Central memory CD4-positive, alpha-beta T cell (primary cell): ENCODE measurements at regions not wholly inside any gene's neighbourhood (a gene's known extent, or its start where the extent isn't known, plus 50 kb on each side); places are given as distances from the start of the nearest gene placed in this dataset.

Experiments
- DNase-seq: peaks from one replicate; pipeline ENCODE4 v3.0.0; 2022

DNA sequence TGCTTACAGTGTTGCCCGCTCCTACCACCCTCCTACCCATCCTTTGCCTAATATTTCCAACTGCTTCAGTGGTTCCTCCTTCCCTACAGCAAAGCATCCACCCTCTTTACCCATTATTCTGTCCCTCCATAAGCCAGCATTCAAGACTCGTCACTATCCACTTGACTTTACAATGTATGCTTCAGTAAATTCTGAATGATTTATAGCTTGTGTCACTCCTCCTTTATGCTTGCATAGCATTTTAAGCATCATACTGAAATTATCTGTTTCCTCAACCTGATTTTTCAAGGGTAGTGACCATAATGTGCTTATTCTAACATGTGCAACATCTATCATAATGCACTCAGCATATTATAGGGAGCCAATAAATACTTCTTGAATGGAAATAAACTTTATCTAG is 365.5 kb downstream of the RAB28 start:
- no peak for DNase-seq

- DNase-seq = no peak
Measured at GRCh38 chr4:13117185-13117584, 367.0 kb downstream of the RAB28 start.

- DNase-seq = no peak
Measured at GRCh38 chr4:13112030-13112429, 372.1 kb downstream of the RAB28 start.

DNA sequence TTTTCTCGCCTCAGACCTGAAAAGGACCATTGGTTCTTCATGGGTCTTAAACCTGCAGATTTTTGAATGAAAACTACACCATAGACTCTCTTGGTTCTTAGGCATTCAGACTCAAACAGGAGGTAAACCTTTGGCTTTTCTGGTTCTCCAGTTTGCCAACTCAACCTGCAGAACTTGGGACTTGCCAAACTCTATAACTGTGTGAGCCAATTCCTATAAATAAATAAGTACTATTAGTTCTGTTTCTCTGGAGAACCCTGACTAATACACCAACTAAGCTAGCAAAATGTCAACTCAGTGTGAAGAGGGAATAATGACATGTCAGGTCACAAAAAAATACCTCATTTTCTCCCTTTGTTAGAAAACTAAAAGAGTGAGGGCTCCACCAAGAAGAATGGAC is 374.6 kb downstream of the RAB28 start:
- DNase-seq = no peak

DNA sequence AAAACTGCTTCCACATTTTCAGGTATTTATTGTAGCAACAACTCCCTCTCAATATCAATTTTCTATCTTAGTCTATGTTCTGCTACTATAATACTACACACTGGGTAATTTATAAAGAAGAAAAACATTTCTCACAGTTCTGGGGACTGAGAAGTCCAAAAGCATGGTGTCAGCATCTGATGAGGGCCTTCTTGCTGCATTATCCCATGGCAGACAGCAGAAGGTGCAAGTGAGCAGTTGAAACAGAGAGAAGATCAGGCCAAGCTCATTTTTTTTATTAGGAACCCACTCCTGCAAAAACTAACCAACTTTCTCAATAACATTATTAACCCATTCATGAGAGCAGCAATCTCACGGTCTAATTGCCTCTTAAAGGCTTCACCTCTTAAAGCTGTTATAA is 376.0 kb downstream of the RAB28 start:
- no peak for DNase-seq

GRCh38 chr4:13103382-13104015 is 380.6 kb downstream of the RAB28 start:
- DNase-seq = no peak

GRCh38 chr4:13102092-13102742 is 381.9 kb downstream of the RAB28 start:
- DNase-seq = no peak

DNA sequence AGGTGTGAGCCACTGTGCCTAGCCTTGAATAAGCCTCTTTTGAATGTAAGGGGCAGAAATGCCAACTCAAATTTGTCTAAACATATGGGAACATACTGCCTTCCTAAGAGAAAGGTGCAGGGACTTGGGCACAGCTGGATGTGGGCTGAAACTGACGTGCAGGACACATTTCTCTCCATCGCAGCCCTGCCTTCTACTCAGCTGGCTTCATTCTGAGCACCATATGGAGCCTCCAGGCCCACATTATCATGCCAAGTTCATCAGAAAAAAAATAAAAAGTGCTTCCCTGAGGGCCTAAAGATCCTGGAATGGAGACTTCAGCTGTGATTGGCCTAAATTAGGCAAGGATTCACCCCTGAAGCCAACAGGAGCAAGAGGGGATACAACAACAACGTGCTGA is 386.2 kb downstream of the RAB28 start:
- DNase-seq = no peak

DNA sequence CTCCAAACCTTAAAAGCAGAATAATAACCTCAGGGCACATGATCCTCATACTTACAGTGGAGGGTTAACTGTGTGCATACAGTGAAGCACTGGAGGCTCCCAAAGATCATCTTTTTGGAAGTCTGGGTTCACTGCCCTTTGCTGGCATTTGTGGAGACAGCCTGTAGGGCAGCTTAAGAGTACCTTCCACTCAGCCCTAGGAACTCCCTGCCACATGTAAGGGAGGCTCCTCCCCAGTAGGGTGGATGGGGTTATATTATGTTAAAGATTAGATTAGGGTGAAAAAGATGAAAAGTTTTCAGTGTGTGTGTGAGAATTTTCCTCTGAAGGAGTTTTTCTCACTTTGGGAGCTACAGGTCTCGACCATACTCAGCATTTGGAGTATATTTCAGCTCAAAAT is 388.4 kb downstream of the RAB28 start:
- DNase-seq = no peak

GRCh38 chr4:13093170-13093569 is 391.0 kb downstream of the RAB28 start:
- no peak for DNase-seq

DNA sequence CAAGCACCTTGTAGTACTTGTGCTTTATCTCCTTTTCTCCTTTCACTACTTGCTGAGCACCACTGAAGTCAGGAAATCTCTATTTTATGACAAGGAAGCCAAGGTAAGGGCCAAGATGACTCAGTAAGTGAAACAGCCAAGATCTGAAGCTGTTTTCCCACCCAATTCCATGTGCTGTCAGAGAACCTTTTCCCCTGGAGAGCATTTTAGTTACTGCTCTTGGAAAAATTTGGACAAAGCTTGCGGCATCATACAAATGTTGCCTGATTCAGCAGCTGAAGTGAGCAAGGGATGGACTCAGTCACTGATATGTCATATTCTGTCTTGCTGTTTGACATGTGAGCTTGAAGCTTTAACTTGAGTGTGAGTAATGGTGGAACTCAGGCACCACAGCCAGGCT is 391.4 kb downstream of the RAB28 start:
- no peak for DNase-seq

GRCh38 chr4:13089659-13089998 is 394.5 kb downstream of the RAB28 start:
- DNase-seq = no peak

DNA sequence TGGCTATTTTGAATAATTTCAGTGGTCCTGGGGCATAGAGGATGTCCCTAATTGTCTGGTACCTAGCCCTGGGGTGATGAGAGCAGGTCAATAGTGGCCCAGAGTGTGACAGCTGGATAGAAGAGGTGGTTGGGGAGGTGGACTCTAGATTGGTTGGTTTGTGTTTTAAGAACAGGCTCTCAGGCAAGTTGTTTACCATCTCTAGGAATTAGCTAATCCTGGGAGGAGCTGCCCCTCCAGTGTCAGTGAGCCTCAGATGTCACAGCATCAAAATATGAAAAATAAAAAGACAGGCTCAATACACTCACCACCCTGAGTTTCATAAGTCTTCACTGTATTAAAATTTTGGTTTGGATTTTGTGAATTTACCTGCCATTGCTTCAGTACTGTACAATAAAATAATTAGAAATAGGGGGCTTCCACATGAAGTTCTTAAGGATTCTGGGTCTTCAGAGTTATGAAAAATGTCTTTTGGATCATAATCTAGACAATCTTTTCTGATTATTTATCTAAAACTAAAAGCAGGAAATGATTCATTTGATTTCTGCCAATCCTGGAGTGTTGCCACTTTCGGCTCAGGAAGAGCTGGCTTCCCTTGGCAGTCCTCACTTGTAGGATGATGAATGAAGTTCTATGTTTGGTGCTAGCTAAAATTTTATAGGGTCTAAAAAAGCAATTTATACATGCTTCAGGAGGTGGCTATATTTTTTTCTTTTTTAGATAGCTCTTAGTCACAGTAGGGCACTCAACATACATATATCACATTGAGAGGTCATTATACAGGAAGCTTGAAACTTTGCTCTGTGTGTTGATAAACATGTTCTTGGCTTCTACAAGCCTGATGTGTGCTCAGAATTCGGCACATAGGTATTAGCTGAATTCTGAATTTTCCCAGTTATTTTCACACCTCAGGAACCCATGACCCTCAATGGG is 395.1 kb downstream of the RAB28 start:
- DNase-seq = no peak

GRCh38 chr4:13087041-13087440 is 397.1 kb downstream of the RAB28 start:
- no peak for DNase-seq

DNA sequence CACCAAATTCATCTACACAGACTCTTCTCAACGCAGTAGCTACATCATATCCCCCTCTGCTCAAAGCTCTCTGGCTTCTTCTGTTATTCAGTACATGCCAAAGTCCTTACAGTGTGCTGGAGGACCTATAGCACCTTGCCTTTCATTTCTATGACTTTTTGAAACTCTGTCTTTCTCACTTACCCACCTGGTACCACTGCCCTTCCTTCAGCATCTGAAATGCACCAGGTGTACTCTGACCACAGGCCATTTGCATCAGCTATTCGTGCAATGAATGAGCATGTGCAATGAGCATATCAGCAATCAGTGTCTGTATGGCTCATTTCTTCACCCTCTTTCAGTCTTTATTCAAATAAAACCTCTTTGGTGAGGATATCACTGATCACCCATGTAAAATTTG is 399.9 kb downstream of the RAB28 start:
- no peak for DNase-seq

DNA sequence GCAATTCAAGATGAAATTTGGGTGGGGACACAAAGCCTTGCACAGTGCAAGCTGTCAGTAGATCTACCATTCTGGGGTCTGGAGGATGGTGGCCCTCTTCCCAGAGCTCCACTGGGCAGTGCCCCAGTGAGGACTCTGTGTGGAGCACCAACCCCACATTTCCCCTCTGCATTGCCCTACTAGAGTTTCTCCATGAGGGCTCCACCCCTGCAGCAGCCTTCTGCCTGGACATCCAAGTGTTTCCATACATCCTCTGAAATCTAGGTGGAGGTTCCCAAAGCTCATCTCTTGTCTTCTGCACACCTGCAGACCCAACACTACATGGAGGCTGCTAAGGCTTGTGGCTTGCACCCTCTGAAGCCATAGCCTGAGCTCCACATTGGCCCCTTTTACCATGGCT is 402.3 kb downstream of the RAB28 start:
- DNase-seq = no peak

DNA sequence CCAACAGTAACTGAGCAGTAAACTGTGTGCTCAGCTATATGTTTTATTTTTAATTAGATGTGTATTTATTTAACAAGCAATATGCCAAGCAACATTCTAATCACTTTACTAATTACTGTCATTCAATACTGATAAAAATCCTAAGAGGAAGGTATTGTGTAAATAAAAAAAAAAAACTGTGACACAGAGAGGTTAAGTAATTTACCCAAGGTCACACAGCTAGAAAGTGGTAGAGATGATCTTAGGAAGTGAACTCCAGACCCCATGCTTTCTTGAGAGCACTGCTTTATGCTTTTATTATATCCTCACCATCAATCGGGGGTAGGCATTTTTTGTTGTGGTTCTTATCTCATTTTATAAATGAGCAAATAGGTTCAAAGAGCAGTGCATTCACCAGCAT is 417.1 kb downstream of the RAB28 start:
- DNase-seq = no peak

DNA sequence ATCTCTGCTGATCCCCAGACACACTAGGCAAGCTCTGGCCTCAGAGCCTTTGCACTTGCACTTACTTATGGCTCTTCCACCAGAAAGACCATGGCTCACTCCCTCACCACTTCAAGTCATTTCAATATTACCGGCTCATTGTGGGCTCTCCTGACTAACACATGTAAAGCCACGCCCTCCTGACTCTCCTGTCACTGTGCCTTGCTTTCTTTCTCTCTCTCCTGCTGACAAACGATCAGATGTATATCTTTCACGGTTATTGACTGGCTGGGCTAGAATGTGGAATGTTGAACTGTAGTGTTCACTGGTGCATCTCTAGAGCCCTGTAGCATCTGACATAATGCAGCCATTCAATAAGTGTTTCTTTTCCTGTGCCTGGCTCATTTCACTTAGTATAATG is 425.1 kb downstream of the RAB28 start:
- DNase-seq = no peak

GRCh38 chr4:13056630-13057189 is 427.4 kb downstream of the RAB28 start:
- no peak for DNase-seq

DNA sequence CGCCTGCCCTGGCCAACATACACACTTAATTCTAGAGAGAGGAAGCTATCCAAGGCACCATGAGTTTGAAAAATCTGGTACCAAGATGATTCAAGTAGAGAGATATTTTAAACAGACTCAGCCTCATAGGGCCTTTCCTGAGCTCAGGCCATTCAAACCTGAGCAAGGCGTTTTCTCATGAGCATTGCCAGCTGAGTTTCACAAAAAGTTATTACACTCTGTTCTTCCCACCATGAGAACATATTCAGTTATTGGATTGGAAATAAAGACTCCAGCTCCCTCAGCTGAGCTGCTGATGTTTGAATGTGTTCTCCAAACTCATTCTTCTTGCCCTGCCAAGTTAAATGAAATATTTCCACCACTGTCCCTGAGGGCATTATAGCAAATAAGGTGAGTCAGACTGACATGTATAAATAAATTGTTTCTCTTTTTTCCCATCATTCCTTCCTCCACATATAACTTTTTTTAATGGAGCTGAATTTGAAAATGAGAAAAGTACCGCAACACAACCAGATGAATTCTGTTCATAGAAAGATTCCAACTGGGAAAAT is 429.6 kb downstream of the RAB28 start:
- DNase-seq = no peak

GRCh38 chr4:13047591-13047990 is 436.5 kb downstream of the RAB28 start:
- DNase-seq = no peak

DNA sequence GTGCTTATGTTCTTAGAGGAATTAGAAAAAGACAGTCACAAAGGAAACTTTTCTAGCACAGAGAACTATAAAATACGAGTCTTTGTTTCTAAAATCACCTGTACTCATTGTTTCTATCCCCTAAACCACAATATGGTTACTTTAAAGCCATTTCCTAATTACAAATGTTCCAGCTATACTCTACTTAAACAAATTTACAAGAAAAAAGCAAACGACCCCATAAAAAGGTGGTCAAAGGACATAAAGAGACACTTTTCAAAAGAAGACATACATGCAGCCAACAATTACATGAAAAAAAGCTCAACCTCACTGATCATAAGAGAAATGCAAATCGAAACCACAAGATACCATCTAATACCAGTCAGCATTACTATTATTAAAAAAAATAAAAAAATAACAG is 447.3 kb downstream of the RAB28 start:
- no peak for DNase-seq

DNA sequence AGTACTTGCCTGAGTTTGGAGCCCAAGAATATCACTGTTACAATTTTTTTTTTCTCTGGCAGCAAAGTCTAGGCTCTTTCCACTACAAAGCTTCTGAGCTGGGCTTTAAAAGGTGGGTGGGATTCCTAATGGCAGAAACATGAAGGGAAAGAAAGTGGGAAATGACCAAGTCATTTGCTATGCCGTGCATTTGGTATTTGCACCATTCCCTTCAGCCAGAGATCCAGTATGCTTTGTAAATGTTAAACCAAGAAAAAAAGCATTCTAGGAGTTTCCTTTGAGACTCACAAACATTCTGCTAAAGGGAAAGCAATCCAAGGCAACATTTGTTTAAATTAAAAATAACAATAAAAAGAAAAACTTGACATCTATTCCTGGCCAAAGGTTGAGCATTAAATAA is 451.2 kb downstream of the RAB28 start:
- DNase-seq = no peak
